Activated T-cell treated with anti-CD3 and anti-CD28 coated beads, Interleukin-2, amount 50 U/mL, for 1 hour (primary cell): ENCODE measurements at regions not wholly inside any gene's neighbourhood (a gene's known extent, or its start where the extent isn't known, plus 50 kb on each side); places are given as distances from the start of the nearest gene placed in this dataset.

Experiments
- DNase-seq: peaks from one replicate; pipeline ENCODE4 v3.0.0-alpha.2; 2020

DNA sequence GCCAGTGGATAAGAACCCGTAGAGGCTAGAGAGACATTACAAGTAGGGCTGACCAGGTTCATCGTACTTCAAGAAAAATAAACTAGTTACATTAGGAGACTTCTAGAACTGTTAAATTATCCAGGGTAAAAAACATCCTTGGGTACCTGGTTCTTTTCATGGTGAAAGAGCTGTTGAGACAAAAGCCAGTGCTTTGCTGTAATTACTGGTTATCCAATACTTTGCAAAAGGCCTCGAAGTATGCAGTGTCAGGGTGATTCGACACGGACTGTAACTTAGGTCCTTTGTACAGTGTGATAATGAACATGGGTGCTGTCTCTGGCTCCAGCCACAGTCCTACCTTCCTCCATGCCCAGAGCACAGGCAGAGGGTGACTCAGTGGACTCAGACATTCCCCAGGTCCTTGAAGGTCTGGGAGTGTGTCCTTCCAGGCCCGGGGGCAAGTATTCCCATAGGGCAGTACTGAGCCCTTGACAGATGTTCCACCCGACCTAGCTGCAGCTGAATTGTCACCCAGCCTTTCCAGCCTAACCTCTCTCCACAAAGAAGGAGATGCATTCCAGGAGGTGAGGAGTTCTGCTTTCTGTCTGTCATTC, 123.6 kb upstream of the TMEM72 start:
- no peak for DNase-seq

DNA sequence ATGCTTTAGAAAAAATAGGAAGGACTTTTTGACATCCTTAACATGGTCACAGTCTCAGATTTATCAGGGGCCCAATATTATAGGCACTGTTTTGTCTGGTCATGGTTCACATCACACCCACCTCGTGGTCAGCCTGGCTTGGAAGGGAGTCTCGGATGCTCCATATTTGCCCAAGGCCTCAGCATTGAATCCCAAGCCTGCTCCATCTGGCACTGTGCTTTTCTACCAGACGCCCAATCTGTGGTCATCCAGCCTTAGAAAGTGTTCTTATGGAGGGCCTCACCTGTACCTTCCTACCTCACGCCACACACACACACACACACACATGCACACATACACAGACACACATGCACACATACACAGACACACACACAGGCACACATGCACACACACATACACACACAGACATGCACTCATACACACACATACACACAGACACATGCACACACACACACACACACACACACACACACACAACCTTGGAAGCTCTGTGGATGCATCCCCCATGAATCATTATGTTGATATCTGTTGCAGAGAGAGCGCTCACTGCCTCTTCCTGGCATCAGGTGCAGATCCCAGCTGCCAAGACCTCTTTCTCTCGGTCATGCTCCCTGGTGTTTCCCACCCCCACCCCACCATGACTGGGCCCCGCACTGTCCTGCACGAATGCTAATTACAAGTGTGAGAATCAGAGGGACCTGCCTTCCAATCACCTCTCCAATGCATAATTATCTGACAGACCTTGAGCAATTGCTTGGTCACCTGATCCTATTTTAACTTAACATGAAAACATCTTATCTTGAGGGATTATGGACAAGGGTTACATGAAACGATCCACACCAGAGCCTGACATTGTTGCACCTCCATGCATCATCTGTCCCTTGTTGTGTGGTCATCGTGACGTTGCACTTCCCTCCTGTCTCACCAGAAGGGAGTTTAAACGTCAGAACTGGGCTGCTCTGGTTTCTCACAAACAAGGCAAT, 122.7 kb upstream of the TMEM72 start:
- DNase-seq, result no peak

DNA sequence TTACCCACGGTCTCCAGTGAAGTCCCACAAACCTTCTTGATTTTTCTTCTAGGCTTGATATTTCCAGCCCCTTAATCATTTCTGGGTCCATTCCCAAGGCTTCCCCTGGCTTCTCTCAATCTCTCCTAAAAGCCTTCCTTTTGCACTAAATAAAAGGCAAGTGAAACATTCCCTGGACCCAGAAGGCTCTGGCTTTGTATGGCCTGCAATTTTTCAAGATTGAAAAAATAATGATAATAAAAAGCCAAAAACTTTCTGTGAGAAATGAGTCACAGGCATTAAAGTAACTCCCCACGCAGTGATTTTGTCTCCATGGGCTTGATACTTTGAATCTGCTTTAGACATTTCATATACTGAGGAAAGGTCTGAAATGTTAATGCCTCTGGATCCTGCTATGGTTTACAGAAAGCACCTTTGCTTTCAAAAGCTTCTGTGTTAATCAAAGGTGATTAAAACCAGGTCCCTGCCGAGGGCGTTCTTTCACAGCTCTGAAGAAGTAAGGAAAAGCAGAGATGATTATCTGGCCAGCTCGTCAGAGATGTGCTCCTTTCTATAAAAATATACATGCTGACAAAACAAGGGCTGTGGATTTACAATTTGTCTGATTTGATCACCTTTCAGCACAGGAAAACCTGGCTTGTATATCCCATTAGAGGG, 118.9 kb upstream of the TMEM72 start:
- DNase-seq, result no peak

- DNase-seq, result no peak
These were observed 111.2 kb upstream of the TMEM72 start for GRCh38 chr10:44799966-44800365.

DNA sequence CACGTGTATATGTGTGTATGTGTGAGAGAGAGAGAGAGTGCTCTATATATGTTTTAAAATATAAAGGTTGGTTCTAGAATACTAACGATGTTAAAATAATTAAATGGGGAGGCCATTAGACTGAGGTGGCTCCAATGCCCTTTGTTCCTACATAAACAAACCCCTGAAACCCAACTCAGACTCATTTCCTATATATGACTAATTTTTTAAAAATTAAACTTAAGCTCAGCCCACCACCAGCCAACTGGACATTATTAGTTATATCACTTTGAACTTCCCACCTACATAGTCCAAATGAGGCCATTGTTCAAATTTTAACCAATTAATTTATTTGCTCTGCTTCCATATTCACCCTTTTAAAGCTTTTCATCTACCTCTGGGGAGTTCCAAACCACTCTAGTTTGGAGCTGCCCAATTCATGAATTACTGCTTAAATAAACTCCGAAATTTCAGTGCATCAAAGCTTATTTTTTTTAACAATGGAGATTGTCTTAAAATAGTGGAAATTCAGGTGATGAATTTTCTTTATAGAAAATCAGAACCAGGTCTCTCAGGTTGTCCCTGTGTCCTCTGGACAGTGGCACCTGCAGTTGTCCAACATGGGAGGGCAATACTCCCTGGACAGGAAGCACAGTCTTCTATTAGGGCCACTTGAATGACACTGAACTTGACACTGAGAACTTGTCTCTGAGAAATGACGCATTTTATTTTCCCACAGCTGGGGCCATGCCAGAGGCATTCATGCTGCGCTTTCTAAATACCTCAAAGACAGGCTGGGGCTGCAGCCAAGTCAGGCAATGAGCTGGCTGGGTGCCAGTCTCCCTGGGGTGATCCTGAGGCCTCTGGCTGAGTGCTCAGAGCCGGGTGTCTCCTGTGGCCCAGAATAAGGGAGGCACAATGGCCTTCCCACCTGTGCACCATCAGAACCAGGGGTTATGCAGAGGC, 109.5 kb upstream of the TMEM72 start:
- no peak for DNase-seq

DNA sequence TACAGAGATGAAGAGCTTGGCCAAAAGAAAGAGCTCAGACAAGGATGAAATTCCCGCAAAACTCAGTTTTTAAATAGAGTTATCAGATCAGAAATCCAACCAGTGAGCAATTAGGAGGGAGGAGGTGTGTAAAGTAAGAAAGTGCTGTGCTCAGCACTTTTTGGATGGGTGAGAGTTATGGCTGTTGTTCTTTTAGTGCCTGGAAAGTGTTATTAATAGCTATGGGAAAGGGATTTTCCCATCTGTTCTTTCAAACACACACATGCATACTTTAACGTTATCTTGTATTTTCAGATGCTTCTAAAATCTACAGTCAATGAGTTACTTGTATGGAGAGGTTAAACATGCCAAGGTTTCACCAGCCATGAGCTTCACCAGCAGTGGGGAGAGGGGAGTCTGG, 107.3 kb upstream of the TMEM72 start:
- no peak for DNase-seq

DNA sequence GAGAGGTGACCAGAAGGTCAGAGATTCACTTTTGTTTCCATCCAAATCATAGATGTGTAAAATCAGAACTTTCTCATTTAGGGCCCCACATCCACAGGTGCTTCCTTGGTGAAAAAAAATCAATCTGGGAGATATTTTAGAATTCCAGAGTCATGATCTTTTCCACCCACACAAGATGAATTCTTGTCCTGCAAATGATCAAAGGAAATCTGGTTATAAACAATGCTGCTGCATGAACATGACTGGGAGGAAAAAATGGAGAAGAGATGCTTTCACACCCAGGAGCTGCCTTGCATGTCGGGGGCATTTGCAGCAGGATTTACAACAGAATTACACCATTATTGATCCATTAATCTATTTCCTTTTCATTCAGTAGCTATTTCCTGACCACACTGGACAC, 106.5 kb upstream of the TMEM72 start:
- DNase-seq, result no peak

GRCh38 chr10:44805466-44806210, 105.5 kb upstream of the TMEM72 start:
- no peak for DNase-seq

GRCh38 chr10:44806950-44807349, 104.2 kb upstream of the TMEM72 start:
- no peak for DNase-seq

GRCh38 chr10:44807451-44807850, 103.7 kb upstream of the TMEM72 start:
- DNase-seq, result no peak

DNA sequence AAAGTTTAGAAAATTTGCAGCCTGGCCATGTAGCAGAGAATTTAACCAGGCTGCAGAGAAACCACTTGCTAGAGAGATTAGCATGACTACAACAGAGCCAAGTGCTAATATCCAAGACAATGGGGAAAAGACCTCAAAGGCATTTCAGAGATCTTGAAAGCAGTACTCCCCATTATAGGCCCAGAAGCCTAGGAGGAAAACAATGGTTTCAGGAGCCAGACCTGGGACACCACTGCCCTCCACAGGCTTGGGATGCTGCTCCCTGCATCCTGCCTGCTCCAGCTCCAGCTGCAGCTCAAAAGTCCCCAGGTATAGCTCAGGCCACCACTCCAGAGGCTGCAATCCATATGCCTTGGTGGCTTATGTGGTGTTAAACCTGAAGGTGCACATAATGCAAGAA, 101.5 kb upstream of the TMEM72 start:
- DNase-seq, result no peak

DNA sequence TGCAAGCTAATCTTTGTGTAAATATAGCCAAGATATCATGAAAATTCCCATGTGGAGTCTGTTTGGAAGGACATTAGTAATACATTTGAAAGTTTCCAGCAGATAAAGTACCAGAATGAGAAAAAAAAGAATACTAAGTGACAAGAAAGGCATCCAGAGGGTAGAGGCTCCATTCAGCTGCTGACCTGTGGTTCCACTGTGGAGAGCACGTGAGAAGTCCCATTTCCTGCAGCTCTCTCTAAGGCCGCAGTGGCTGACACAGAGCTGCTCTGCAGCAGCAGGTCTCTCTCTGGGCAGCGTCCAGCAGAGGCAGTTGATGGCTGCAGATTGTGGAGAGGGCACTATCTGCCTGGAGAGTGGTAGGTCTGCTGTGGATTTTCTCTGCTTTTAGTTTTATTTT, 100.1 kb upstream of the TMEM72 start:
- DNase-seq, result no peak

DNA sequence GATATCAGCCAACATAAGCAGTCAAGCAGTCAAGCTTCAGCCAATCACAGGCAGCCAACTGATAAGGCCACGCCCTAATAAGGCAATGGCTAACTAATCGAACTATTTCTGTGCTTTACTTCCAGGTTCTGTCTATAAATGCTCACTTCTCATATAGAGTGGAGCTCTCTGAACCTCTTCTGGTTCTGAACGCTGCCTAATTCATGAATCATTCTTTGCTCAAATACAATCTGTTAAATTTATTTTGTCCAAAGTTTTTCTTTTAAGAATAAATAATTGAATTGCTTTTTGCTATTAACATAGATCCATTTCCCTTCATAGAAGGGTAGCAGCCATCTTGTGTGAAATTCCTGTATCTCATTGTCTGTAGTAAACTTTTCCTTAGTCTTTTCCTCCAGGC, 97.9 kb upstream of the TMEM72 start:
- DNase-seq, result no peak

DNA sequence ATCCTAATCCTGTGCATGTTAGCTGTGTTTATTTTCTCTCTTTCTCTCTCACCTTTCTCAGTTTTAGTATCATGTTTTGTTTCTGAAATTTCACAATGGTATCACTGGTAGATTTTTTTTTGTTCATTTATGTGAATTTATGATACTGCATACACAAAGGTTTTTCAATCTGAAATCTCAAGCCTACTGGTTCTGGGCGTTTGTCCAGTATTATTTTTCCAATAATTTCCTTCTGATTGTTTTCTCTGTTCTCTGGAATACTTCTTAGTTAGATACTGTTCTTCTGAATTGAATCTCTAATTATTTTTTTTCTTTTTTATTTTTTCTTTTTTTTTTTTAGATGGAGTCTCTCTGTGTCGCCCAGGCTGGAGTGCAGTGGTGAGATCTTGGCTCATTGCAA, 96.2 kb upstream of the TMEM72 start:
- no peak for DNase-seq

DNA sequence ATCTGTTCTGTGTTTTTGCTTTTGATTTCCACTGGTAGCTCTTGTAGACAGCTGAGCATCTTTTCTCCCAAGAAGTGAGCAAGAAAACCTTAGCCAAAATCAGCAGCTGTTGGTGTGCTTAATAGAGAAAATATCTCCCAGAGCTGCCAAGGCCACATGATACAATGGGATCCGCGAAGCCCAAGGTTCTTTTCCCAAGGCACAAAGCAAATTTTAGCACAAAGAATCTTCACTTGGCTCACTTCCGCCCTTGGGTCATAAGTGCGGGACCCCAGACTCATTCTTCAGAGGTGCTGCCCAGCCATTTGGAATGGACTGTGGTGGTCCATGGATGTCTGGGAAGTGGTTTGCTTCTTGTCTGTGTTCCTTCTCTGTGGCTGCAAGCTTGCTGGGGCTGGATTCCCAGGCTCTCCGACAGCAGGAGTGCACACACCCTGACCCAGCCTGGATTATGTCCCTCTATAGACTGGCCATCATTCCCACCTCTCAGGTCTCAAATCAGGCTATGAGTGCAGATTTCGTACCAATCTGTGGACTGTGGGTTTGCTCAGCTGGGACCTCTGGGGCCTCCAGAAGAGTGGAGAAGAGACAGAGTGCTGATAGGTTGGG, 93.0 kb upstream of the TMEM72 start:
- DNase-seq, result no peak

- DNase-seq, result no peak
These were observed 92.4 kb upstream of the TMEM72 start for GRCh38 chr10:44818701-44819127.

DNA sequence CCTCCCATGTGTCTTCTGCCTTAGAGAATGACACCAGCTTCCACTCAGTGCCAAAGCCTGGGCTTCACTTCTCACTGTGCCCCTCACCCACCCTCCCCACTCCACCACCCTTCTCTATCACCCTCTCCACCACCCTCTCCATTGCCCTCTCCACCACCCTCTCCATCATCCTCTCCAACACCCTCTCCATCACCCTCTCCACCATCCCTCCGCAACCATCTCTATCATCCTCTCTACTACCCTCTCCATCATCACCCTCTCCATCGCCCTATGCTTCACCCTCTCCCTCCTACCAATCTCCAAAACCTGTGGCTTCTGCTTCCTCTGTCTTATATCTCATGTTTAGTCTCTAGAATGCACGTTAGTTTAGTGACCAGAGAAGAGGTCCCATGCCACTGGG, 91.0 kb upstream of the TMEM72 start:
- DNase-seq, result no peak

GRCh38 chr10:44821290-44821689, 89.8 kb upstream of the TMEM72 start:
- no peak for DNase-seq

DNA sequence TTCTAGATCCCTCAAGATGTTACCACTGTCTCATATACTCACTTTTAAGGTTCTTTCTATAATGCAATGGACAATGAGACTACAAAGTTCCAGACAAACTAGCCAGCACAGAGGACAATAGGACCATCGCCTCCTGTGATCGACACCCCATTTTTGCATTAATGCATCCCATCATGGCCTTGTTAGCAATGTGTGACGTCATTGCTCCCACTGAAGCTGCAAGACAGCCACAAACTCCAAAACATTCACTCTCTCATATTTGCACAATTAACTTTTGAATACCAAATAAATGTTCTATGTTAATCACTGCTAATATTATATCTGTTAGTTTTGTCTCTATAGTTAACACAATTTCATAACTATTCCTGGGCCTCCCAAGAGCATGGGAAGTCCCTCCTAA, 88.8 kb upstream of the TMEM72 start:
- DNase-seq, result no peak

GRCh38 chr10:44822966-44823365, 88.2 kb upstream of the TMEM72 start:
- no peak for DNase-seq

DNA sequence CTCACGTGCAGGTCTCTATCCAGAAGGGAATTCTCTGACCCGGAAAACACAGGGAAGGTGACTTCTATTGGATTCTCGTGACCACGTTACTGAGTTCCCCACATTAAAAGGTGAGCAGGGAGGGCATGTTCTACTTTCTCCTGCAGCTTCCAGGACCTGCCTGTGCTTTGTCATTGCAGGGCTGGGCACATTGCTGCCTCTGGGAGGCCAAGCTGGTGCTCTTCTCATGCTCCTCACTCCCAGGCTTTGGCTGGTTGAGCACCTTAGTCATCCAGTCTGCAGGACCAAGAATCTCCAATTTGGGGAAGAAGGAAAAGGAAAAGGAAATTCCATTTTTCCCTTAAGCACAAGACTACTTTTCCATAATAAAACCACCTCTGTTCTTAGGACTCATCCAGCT, 86.5 kb upstream of the TMEM72 start:
- no peak for DNase-seq
